Ovary (tissue), 7 donors: ENCODE measurements at regions not wholly inside any gene's neighbourhood (a gene's known extent, or its start where the extent isn't known, plus 50 kb on each side); places are given as distances from the start of the nearest gene placed in this dataset.
A peak's percentile ranks its signal among the peaks of the same experiment; 100 is the strongest.

ENCODE experiments used
- DNase-seq, 5 donors: peaks; one replicate each; pipeline ENCODE4 v3.0.0-alpha.2; 2019 to 2020
- H3K27ac ChIP-seq, 2 donors: fragments of 200-600 bp; one replicate each; pipeline versions ENCODE4 v1.5.1 to v1.8.0; 2019 to 2022
- H3K27me3 ChIP-seq: fragments of 200-600 bp; one replicate; pipeline ENCODE4 v1.8.0; 2022
- H3K36me3 ChIP-seq: fragments of 200-600 bp; sonication (generic); one replicate; pipeline ENCODE4 v1.5.1; 2019
- H3K4me1 ChIP-seq: one replicate; pipeline ENCODE4 v1.8.1; 2013; ENCODE audit warnings: mild to moderate bottlenecking, moderate library complexity; ENCODE audit not compliant: insufficient read depth
- H3K4me3 ChIP-seq: fragments of 200-600 bp; sonication (generic); one replicate; pipeline ENCODE4 v1.5.1; 2017
- H3K9me3 ChIP-seq, 2 donors: fragments of 200-600 bp in 1 of 2; sonication (generic) in 1 of 2; one replicate each; pipeline versions ENCODE4 v1.5.1 to v1.8.1; 2013 to 2019; ENCODE audit warnings: mild to moderate bottlenecking in 1 of 2, moderate library complexity in 1 of 2
- CTCF ChIP-seq, 3 donors: fragments of 450-650 bp in 2 of 3; fragments of 200-600 bp in 1 of 3; IDR thresholded peaks; one replicate each; pipeline versions ENCODE4 v1.5.1 to v1.8.0; 2016 to 2022; ENCODE audit warnings: antibody characterized with exemption in 3 of 3, mild to moderate bottlenecking in 1 of 3
- EP300 ChIP-seq: sonication (generic); formaldehyde crosslinking; IDR thresholded peaks from one replicate; pipeline ENCODE4 v1.6.1; 2017; ENCODE audit warnings: antibody characterized with exemption
- POLR2A ChIP-seq: fragments of 450-650 bp; IDR thresholded peaks from one replicate; pipeline ENCODE4 v1.6.1; 2017; ENCODE audit warnings: antibody characterized with exemption, mild to moderate bottlenecking, moderate library complexity
- WGBS, 3 donors: extraction: QIAGEN DNeasy Blood & Tissue Kit in 1 of 3; methylation state at CpG; one replicate each; pipeline versions ENCODE4 v1.1.5 to v1.1.7; 2013 to 2017; 5-methylcytosine and 5-hydroxymethylcytosine counted together
- intact Hi-C, 4 donors: fragments of 100-400 bp; cut with DNase I; formaldehyde crosslinking; loops; one replicate each; pipeline versions ENCODE4 v1.11.0 to v1.15.1; 2022 to 2023
- donor health status: DM: no; HTN: no; CAD: no; lungs with moderate emphysema.
- donor health status: DM: no; HTN: no; CAD: no.
- donor health status: Bipolar disorder and iron deficiency.
- donor health status: DM: no; HTN: no; CAD: no.
- donor health status: DM: yes; HTN: yes; CAD: no.

- H3K36me3 ChIP-seq: no peaks in the 10 kb centered on the region
- H3K9me3 ChIP-seq: no peaks in the 10 kb centered on the region
- H3K4me3 ChIP-seq: no peak overlapping the region
- no peak overlapping the region for H3K27ac ChIP-seq
- TF ChIP-seq EP300 (no peak), POLR2A (no peak), CTCF (IDR thresholded peaks at IDR 0.05) (no peak)
- no peaks in the 10 kb centered on the region for H3K4me1 ChIP-seq
- peak in 2 of 5 donors; percentile 4 to 11 for DNase-seq
- H3K27me3 ChIP-seq: no peaks in the 10 kb centered on the region
- 84 to 87% (median 86%) methylated on average over 23 of the region's 23 CpGs for WGBS, 3 donors
- intact Hi-C loops: no loop called here
Observed at GRCh38 chr7:81068-81925, 111.1 kb upstream of the FAM20C start.

- Histone ChIP-seq H3K4me3 (no peak overlapping the region), H3K27ac (no peak overlapping the region), H3K27me3 (no peaks in the 10 kb centered on the region), H3K9me3 (no peaks in the 10 kb centered on the region), H3K36me3 (no peaks in the 10 kb centered on the region), H3K4me1 (no peaks in the 10 kb centered on the region)
- intact Hi-C loops: no loop called here
- WGBS, 3 donors: 69 to 74% (median 70%) methylated on average over 39 of the region's 39 CpGs
- TF ChIP-seq EP300: no peak
- TF ChIP-seq CTCF (IDR thresholded peaks at IDR 0.05): no peak
- TF ChIP-seq POLR2A: no peak
- peak in 2 of 5 donors; percentile 11 to 32 for DNase-seq
Observed at GRCh38 chr7:81926-82756, 110.2 kb upstream of the FAM20C start.

GRCh38 chr7:82757-83155 is 109.6 kb upstream of the FAM20C start:
- intact Hi-C loops: no loop called here
- H3K27ac ChIP-seq: no peak overlapping the region
- no peak for TF ChIP-seq POLR2A
- TF ChIP-seq EP300: no peak
- TF ChIP-seq CTCF (IDR thresholded peaks at IDR 0.05): no peak
- H3K9me3 ChIP-seq: no peaks in the 10 kb centered on the region
- WGBS, 3 donors: 92 to 95% (median 94%) methylated on average over 11 of the region's 11 CpGs
- no peaks in the 10 kb centered on the region for H3K4me1 ChIP-seq
- no peaks in the 10 kb centered on the region for H3K36me3 ChIP-seq
- H3K27me3 ChIP-seq: no peaks in the 10 kb centered on the region
- no peak for DNase-seq
- no peak overlapping the region for H3K4me3 ChIP-seq

GRCh38 chr7:83441-83840 is 108.9 kb upstream of the FAM20C start:
- no peak overlapping the region for H3K27ac ChIP-seq
- no peaks in the 10 kb centered on the region for H3K36me3 ChIP-seq
- H3K4me3 ChIP-seq: no peak overlapping the region
- no peaks in the 10 kb centered on the region for H3K4me1 ChIP-seq
- peak in 1 of 5 donors; percentile 10 for DNase-seq
- H3K27me3 ChIP-seq: no peaks in the 10 kb centered on the region
- H3K9me3 ChIP-seq: no peaks in the 10 kb centered on the region
- 81 to 88% (median 82%) methylated on average over 12 of the region's 12 CpGs for WGBS, 3 donors
- TF ChIP-seq EP300: no peak
- TF ChIP-seq POLR2A: no peak
- intact Hi-C loops: no loop called here
